GM23338 (cell line): ENCODE measurements at regions not wholly inside any gene's neighbourhood (a gene's known extent, or its start where the extent isn't known, plus 50 kb on each side); places are given as distances from the start of the nearest gene placed in this dataset.

Source experiments
- ATAC-seq: fragments of 200-7000 bp; cut with Tn5 transposase; 3 replicates; pipeline ENCODE4 v1.9.1; 2020
- DNase-seq: peaks from one replicate; pipeline ENCODE4 v3.0.0-alpha.2; 2015; ENCODE audit warnings: low spot score
- H2AFZ ChIP-seq: fragments of 200-600 bp; sonication (generic); 2 replicates; pipeline ENCODE4 v1.8.0; 2016; ENCODE audit warnings: antibody characterized with exemption, mild to moderate bottlenecking, moderate library complexity
- H3F3A ChIP-seq: fragments of 200-600 bp; sonication (generic); replicated peaks from 2 replicates; pipeline ENCODE4 v1.8.0; 2017; ENCODE audit warnings: antibody characterized with exemption, mixed run types, low read depth
- H3K27ac ChIP-seq: fragments of 200-600 bp; sonication (generic); 2 replicates; pipeline ENCODE4 v1.6.1; 2016; ENCODE audit warnings: low read depth
- H3K27me3 ChIP-seq: fragments of 200-600 bp; sonication (generic); 2 replicates; pipeline ENCODE4 v1.8.0; 2016; ENCODE audit warnings: mild to moderate bottlenecking, mixed run types, moderate library complexity; ENCODE audit not compliant: insufficient read depth
- H3K36me3 ChIP-seq: fragments of 200-600 bp; sonication (generic); 2 replicates; pipeline ENCODE4 v1.8.0; 2016; ENCODE audit warnings: mild to moderate bottlenecking; ENCODE audit not compliant: insufficient read depth
- H3K4me1 ChIP-seq: fragments of 200-600 bp; sonication (generic); 2 replicates; pipeline ENCODE4 v1.8.0; 2016; ENCODE audit warnings: mild to moderate bottlenecking, moderate library complexity; ENCODE audit not compliant: insufficient read depth
- H3K4me2 ChIP-seq: fragments of 200-600 bp; sonication (generic); 2 replicates; pipeline ENCODE4 v1.7.1; 2017; ENCODE audit warnings: mixed run types
- H3K4me3 ChIP-seq: fragments of 200-600 bp; sonication (generic); 2 replicates; pipeline ENCODE4 v1.6.1; 2016; ENCODE audit warnings: mixed run types
- H3K79me2 ChIP-seq: fragments of 200-600 bp; sonication (generic); replicated peaks from 2 replicates; pipeline ENCODE4 v1.8.0; 2017; ENCODE audit warnings: mild to moderate bottlenecking; ENCODE audit not compliant: insufficient read depth
- H3K9me2 ChIP-seq: fragments of 200-600 bp; sonication (generic); 2 replicates; pipeline ENCODE4 v1.8.0; 2017; ENCODE audit not compliant: insufficient read depth
- H4K20me1 ChIP-seq: fragments of 200-600 bp; sonication (generic); replicated peaks from 2 replicates; pipeline ENCODE4 v1.8.0; 2017; ENCODE audit warnings: mild to moderate bottlenecking; ENCODE audit not compliant: insufficient read depth
- H3K27ac Mint-ChIP-seq: 2 replicates; pipeline ENCODE4 v1.8.0; 2020; ENCODE audit warnings: inconsistent platforms, mild to moderate bottlenecking, moderate library complexity, mixed read lengths
- H3K27me3 Mint-ChIP-seq: 3 replicates; pipeline ENCODE4 v1.8.0; 2022; ENCODE audit warnings: low read depth, mild to moderate bottlenecking, moderate library complexity, mixed read lengths, inconsistent platforms; ENCODE audit not compliant: insufficient read depth, poor library complexity
- H3K36me3 Mint-ChIP-seq: 3 replicates; pipeline ENCODE4 v1.8.0; 2021; ENCODE audit warnings: low read depth, mild to moderate bottlenecking, inconsistent platforms, moderate library complexity, mixed read lengths
- H3K4me1 Mint-ChIP-seq: 3 replicates; pipeline ENCODE4 v1.8.0; 2020; ENCODE audit warnings: mild to moderate bottlenecking, inconsistent platforms, mixed read lengths
- H3K4me3 Mint-ChIP-seq: 3 replicates; pipeline ENCODE4 v1.8.0; 2021; ENCODE audit warnings: moderate library complexity, mild to moderate bottlenecking, inconsistent platforms, mixed read lengths
- H3K9me3 Mint-ChIP-seq: 3 replicates; pipeline ENCODE4 v1.8.0; 2020; ENCODE audit warnings: moderate library complexity, mild to moderate bottlenecking, inconsistent platforms, mixed read lengths
- CREB1 ChIP-seq: fragments of 250-450 bp; sonication (Bioruptor Pico); IDR thresholded peaks from 2 replicates; pipeline ENCODE4 v1.5.0; 2020; ENCODE audit warnings: low read depth, mild to moderate bottlenecking, moderate library complexity
- CTCF ChIP-seq, 2 experiments: fragments of 200-600 bp in 1 of 2; sonication (generic) in 1 of 2; conservative IDR thresholded peaks; 2 replicates each; pipeline versions ENCODE4 v1.5.1 to v1.6.1; 2016 to 2017; ENCODE audit warnings: antibody characterized with exemption in 2 of 2, low read depth in 2 of 2, mild to moderate bottlenecking in 2 of 2, moderate library complexity in 1 of 2
- ETS1 ChIP-seq: IDR thresholded peaks from 2 replicates; pipeline ENCODE4 v1.6.1; 2016; ENCODE audit warnings: antibody characterized with exemption
- EZH2 ChIP-seq: fragments of 200-600 bp; sonication (generic); IDR thresholded peaks from one replicate; pipeline ENCODE4 v1.8.0; 2017; ENCODE audit warnings: antibody characterized with exemption, mild to moderate bottlenecking, low read depth; ENCODE audit not compliant: unreplicated experiment
- EZH2phosphoT487 ChIP-seq: fragments of 200-600 bp; sonication (generic); IDR thresholded peaks from one replicate; pipeline ENCODE4 v1.8.1; 2018; ENCODE audit warnings: antibody characterized with exemption; ENCODE audit not compliant: unreplicated experiment
- JUNB ChIP-seq: IDR thresholded peaks from one replicate; pipeline ENCODE4 v1.6.1; 2016; ENCODE audit warnings: antibody characterized with exemption; ENCODE audit not compliant: unreplicated experiment
- NANOG ChIP-seq: IDR thresholded peaks from 2 replicates; pipeline ENCODE4 v1.6.1; 2016; ENCODE audit warnings: antibody characterized with exemption, borderline replicate concordance
- POLR2AphosphoS5 ChIP-seq: IDR thresholded peaks from 2 replicates; pipeline ENCODE4 v1.6.1; 2016; ENCODE audit warnings: antibody characterized with exemption, low read depth
- REST ChIP-seq: IDR thresholded peaks from one replicate; pipeline ENCODE4 v1.6.1; 2018; ENCODE audit warnings: antibody characterized with exemption; ENCODE audit not compliant: unreplicated experiment
- STAT1 ChIP-seq: IDR thresholded peaks from one replicate; pipeline ENCODE4 v1.6.1; 2016; ENCODE audit warnings: antibody characterized with exemption; ENCODE audit not compliant: unreplicated experiment
- ZNF114 ChIP-seq: fragments of 250-450 bp; sonication (Bioruptor Pico); IDR thresholded peaks from 2 replicates; pipeline ENCODE4 v1.5.0; 2020; ENCODE audit warnings: mild to moderate bottlenecking, moderate library complexity
- ZNF331 ChIP-seq: fragments of 250-450 bp; sonication (Bioruptor Pico); IDR thresholded peaks from 2 replicates; pipeline ENCODE4 v1.5.0; 2020; ENCODE audit warnings: low read depth, mild to moderate bottlenecking, moderate library complexity
- ZNF462 ChIP-seq: fragments of 250-450 bp; sonication (Bioruptor Pico); IDR thresholded peaks from 2 replicates; pipeline ENCODE4 v1.5.0; 2020; ENCODE audit warnings: mild to moderate bottlenecking, moderate library complexity

GRCh38 chr1:196091397-196092135 is 516.7 kb downstream of the KCNT2 start:
- no peaks in the 10 kb centered on the region for H3K9me3 Mint-ChIP-seq
- no peak overlapping the region for H3K4me3 ChIP-seq
- no peaks in the 10 kb centered on the region for H3F3A ChIP-seq
- no peak for TF ChIP-seq EZH2phosphoT487
- TF ChIP-seq STAT1 = no peak
- no peak for TF ChIP-seq CREB1 (CRISPR knock-in tag)
- no peak for TF ChIP-seq REST
- TF ChIP-seq ZNF114 = no peak
- TF ChIP-seq ZNF462 = no peak
- TF ChIP-seq NANOG = no peak
- no peak for TF ChIP-seq EZH2
- no peak for TF ChIP-seq ETS1
- TF ChIP-seq ZNF331 (CRISPR knock-in tag) = no peak
- no peak for TF ChIP-seq CTCF (conservative IDR thresholded peaks at IDR 0.05; ENCODE audit: low read depth in 2 of 2)
- no peak for TF ChIP-seq POLR2AphosphoS5
- no peak for TF ChIP-seq JUNB
- no peaks in the 10 kb centered on the region for H3K9me2 ChIP-seq
- H3K27ac ChIP-seq = no peak overlapping the region
- H3K36me3 ChIP-seq = no peaks in the 10 kb centered on the region
- H3K27me3 ChIP-seq = no peaks in the 10 kb centered on the region
- no peak for DNase-seq
- no peaks in the 10 kb centered on the region for H3K4me1 ChIP-seq
- ATAC-seq = no peak
- H3K79me2 ChIP-seq = no peaks in the 10 kb centered on the region
- H3K4me3 Mint-ChIP-seq = no peak overlapping the region
- no peak overlapping the region for H3K4me2 ChIP-seq
- no peak overlapping the region; the same call in 1 of the 2 replicates for H3K27ac Mint-ChIP-seq
- no peak overlapping the region for H2AFZ ChIP-seq
- no peaks in the 10 kb centered on the region for H3K27me3 Mint-ChIP-seq
- H3K36me3 Mint-ChIP-seq = no peaks in the 10 kb centered on the region
- no peaks in the 10 kb centered on the region for H3K4me1 Mint-ChIP-seq
- H4K20me1 ChIP-seq = no peaks in the 10 kb centered on the region
